HG03378 (cell line): ENCODE measurements at regions not wholly inside any gene's neighbourhood (a gene's known extent, or its start where the extent isn't known, plus 50 kb on each side); places are given as distances from the start of the nearest gene placed in this dataset.

Experiments used
- ATAC-seq: cut with Tn5 transposase; IDR thresholded peaks from one replicate; pipeline ENCODE4 v1.9.1; 2021; ENCODE audit warnings: mild to moderate bottlenecking, moderate library complexity; ENCODE audit not compliant: unreplicated experiment

DNA sequence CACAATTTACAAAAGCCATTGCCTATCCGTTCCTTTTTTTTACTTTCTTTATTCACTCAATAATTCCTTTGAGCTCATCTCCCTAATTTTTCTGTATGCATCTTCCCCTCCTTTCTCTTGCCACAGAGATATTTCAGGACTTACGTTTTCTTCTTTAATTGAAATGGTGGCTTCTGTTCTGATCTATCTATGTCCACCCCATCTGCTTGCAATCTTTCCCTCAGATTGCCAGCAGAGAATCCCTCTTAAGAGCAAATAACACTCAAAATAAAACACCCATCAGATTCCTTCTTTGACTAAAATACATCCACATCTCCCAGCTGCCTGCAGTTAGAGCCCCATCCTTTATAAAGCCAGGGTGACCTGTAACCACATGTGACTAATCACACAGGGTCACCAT lies 478.6 kb downstream of the EFNB2 start:
- ATAC-seq: no peak

DNA sequence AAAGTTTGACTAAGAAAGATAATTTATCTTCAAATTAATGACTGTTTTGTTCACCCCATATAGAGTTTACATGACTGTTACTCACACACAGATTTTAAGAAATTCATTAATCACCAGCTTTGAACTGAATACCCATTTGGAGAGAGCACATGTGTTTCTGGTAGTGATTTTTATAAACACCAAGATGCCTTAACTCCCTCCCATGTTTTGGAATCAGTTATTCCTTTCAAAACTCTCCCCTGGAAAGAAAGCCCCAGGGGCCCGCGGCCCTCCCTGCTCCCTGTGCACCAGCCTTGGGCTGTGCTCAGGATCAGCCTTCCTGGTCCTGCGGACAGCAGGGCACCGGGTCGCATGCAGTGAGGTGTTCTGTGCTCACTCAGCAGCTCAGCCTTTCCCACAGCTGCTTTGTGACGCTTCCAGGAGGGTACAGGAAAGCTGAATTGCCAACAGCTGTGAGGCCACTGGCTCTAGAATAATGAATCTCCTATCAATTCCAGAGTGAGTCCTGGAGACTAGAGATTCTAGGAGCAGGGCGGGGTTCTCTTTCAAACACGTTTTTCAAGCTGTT lies 483.2 kb downstream of the EFNB2 start:
- ATAC-seq: no peak

DNA sequence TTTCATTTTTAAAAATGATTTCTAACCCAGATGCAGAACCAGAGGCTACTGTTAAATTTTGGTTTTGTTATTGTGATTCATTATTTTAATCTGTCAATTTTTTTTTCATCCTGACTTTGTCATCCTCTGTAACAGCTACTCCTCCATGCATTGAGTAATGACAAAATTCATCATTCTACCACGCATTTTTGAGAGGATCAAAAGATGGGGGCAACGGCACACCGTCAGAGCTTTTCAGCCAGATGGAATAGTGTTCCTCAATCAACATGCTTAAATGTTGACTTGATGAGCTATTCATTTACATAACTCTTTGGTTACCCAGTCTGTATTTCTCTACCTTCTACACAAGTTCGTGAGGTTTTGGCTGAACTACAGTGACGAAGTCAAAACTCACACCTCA lies 486.3 kb downstream of the EFNB2 start:
- ATAC-seq: no peak

DNA sequence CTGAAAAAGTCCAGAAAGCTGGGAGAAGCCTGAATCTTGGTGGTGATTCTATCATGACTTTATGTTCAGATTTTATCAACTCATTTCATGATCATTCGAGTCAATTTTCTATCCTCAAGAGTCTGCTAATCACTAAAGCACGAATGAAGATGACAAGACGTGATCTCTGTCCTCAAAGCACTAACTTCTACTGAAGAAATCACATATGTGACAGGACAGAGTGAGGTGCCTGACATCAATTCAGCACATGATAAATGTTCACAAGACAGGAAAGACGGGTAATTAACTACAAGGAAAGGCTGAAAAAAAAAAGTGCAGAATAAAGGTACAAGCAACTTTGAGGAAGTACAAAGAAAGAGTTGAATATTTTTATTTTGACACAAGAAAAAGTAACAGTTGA lies 487.1 kb downstream of the EFNB2 start:
- ATAC-seq: no peak

DNA sequence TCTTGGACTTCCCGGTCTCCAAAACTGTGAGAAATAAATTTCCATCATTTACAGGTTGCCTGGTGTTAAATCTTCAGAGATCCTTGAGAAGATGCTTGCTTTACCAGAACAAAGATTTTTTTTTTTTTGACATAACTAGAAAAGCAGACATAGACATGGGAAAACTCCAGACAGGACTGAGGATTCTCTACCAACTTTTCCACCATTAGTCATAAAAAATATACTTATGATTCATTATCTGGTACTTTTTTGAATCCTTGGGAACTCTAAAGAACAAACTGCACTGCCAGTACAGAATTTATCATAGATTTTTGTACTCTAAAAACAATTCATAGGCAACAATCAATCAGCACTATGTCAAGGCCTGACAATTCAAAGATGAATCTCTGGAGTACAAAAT lies 487.6 kb downstream of the EFNB2 start:
- ATAC-seq: no peak

DNA sequence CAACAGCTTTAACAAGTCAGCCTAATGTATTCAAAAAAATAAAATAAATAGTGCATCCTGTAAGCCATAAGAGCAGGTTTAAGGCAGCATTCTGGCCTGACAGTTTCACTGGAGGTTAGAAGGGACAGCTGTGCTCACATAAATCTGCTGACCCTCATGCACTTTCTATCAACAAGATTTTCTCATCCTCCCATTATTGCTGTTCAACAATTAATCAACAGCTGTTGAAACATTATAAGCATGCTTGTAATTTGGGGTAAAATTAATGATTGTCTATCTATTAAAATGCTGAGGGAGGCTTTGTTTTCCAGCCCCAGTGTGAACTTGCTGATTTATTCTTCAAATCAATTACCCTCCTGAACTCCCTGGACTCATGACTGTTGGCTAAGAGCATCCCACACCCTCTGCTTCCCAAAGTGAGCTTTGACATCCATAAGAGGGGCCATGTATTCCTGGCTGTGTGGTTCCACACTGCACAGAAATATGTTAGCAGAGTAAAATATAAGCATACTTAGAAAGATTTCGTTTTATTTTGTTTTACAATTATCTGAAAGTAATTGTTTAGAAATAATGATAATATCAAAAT lies 492.4 kb downstream of the EFNB2 start:
- ATAC-seq: no peak

DNA sequence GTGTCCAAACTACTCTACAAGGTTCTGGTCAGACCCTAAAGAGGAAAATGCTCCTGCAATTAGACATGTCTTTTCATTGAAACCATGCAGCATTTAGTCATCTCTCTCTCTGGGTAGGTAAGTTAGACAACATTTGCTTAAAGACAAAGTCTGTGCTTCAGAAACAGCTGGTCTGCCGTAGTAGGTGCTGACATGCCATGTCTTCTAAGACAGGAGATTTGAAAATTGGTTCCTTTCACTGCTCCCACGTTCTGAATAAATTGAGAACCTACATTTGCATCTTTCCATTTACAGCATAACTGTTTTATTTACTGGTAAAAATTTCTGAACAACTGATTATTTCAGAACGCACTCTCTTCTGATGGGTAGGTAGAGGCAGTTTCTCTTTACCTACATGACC lies 494.0 kb downstream of the EFNB2 start:
- no peak for ATAC-seq

DNA sequence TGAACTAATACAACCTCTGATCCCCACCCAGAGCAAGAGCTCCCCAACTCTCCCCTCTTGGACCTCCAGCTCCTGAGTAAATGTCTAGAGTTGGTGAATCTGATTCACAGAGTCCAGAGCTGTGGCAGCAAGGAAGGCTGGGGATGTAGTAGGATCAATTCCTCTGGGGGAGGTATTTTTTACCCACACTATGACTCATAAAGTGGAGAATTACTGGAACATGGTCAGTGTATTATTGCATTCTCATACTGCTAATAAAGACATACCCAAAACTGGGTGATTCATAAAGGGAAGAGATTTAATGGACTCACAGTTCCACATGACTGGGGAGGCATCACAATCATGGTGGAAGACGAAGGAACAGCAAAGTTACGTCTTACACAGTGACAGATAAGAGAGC lies 496.7 kb downstream of the EFNB2 start:
- ATAC-seq: no peak

DNA sequence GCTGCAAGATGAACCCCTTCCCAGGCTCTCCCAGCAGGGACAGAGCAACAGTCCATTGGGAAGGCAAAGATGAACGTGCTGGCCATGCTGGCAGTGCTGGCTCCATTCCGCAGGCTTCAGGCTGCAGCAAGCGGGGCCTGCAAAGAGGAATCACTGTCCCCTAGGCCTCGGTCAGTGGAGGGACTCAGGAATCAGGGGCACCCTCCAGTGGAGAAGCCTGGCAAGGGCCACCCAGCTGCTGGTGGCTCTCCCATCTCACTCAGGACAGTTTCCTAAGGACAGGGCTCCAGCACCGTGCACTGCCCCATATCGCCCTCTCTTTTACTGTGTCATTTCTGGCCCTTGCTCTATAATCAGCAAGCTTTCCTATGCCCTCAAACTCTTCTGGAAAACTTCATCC lies 498.6 kb downstream of the EFNB2 start:
- ATAC-seq: no peak

DNA sequence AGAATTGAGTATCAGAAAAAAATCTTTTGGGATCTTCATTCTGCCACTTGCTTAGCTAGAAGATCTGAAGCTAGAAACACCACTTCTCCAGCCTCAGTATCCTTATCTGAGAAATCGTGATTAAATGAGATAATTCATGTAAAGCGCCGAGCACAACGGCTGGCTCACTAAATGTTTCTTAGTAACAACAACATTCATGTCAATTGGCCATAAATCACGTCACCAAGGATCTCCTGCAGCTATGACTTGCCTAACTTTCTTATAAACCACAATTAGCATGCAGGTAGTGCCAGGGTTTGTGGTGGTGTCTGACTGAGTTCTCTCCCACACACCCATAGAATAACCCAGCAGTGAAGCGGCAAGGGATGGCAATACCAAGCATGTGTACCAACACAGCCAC lies 501.3 kb downstream of the EFNB2 start:
- no peak for ATAC-seq

DNA sequence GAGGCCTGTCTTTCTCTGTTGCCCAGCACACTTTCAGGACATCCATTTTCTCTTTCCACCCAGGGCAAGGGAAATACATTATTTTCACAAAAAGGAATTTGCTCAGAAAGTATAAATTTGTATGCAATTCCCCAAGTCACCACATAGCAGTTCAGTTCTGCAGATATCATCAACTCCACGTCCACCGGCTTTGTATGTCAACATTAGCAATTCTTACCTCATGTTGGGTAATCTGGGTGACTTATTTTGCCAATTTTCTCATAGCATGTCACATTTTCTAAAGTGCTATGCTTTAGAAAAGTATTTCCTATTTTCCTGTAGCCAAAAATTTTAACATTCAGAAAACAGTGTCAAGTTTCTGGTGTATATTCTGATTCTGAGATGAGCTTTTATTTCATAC lies 501.8 kb downstream of the EFNB2 start:
- no peak for ATAC-seq

DNA sequence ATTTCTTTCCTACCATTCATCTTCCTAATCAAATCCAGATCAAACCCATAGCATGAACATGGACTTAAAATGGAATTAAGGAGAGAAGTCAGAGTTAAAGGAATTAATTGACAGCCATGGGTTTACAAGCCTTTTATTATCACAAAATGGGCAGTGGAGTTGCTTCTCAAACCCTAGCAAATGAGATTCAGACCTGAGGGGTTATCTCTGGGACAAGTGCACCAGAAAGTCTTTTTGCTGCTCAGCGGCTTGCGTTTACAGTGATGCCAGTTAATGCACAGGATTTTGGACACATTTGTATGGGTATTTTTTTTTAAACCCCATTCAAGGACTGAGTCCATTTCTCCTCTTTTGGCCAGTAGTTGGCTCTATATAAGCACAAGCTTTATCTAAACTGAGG lies 503.0 kb downstream of the EFNB2 start:
- no peak for ATAC-seq

DNA sequence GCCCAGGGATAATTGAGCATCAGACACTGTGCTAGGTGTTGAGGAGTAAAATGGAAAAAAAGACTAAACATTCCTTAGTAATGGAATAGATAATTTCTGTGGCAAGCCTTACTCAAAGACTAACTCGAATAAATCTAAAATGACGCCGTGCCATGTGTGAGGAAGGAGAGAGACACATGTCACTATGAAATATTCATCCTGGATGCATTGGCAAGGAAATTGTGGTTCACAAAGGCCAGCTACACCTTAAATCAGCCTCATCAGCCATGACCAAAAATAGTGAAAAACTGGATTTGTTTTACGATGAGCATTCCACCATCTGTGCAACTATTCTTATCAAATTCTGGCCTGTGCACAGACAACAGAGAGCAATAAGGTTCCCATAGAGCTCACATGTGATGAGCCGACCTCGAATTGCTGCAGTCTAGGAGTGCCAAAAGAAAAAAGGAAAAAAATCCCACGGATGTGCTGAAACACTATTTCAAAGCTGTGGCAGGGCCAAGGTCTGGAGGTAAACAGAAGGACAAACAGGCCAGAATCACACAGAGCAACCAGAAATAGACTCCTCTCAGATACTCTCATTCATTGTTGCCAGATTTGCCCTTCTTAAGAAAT lies 505.7 kb downstream of the EFNB2 start:
- ATAC-seq: no peak

DNA sequence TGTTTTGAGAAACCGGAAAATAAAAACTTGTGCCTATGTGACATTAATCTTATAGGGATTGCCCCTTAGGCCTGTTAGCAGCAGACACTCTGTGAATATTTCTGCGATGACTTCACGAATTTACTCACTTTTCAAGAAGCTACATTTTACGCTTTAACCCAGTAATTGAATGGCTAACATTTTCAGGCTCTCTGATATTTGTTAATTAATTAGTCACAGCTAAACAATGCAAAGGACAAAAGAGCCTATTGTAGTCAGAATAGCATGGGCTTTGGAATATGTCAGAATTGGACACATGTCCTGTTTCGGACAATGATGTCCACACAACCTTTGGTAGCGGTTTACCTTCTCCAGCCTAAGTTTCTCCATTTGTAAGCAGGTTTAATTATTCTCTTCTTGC lies 506.6 kb downstream of the EFNB2 start:
- no peak for ATAC-seq

DNA sequence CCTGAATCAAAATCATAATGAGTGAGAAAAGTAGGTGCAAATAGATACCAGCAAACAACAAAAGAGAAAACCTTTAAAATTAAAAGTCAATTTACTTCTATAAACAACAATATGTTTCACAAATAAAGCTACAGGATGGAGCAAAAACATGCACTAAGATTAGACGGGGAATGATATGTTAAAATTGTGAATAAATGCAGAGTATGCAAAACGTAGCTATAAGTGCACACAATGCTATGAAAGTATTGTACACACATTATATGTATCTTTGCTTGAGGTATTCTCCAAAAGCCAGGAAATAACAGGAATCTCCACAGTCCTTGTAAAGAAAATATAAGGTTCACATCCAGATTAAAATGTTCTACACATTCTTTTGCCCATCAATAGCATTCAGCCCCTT lies 523.9 kb downstream of the EFNB2 start:
- no peak for ATAC-seq

DNA sequence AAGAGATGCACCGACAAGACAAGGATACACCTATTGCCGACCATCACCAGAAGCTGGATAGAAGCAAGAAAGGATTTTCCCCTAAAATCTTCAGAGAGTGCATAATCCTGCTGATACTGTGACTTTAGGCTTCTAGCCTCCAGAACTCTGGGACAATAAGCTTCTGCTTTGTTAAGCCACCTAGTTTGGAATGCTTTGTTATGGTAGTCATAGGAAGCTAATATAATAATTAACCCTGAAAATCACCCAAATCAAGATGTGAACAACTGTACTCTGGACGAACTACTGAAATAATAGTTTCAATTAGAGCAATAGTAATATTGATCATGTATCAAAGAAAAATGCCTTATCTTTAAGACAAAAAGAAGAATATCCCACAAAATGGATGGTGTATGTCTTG lies 524.6 kb downstream of the EFNB2 start:
- no peak for ATAC-seq

DNA sequence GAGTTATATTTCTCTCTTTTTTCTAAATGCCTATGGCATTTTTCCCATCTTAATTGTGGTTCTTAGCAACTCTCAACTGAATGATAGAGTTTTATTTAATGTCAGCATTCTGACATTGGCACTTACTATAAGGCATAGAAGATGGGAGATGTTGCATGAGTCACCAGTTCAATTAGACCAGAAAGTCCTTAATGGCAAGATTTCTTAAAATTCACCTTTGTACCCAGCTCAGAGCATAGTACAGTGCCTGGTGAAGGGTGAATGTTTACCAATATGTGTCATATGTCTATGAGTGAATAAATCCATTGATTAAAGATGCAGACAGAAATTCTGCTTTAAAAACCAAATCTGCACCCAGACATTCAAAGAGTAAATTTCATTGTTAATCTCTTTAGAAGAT lies 526.9 kb downstream of the EFNB2 start:
- no peak for ATAC-seq

DNA sequence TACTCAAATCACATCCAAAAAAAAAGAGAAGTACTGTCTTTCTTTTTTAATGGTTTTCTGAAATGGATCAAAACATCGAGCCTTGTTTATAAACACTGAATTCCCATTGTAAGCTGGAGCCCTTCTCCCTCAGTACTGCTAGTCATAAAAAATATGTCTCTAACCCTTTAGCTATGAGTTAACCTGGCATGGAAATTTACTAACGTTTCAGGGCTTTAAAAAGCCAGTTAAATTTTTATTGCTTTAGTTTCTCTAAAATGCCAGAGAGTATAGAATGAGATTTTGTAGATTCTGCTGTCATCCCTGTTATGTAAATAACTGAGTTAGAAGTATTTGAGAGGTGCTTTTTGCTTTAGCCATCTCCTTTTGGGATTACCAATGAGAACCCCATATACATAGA lies 528.3 kb downstream of the EFNB2 start:
- ATAC-seq: no peak

DNA sequence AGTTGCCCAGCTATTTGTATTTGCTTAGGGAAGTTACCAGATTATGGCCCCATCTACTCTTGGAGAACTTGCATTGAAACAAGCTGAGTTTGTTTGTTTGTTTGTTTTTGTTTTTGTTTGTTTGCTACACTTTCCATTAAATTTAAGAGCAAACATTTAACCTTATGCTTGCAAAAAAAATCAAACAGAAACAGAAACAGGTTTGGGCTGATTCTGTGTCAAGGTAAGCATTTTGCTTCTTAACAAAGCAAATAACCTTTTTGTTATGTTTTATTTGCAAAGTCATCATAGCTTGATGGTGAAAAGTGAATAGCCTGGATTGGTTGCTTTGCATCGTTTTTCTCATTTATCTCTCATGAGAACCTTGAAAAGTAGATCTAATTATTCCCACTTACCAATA lies 531.8 kb downstream of the EFNB2 start:
- no peak for ATAC-seq

DNA sequence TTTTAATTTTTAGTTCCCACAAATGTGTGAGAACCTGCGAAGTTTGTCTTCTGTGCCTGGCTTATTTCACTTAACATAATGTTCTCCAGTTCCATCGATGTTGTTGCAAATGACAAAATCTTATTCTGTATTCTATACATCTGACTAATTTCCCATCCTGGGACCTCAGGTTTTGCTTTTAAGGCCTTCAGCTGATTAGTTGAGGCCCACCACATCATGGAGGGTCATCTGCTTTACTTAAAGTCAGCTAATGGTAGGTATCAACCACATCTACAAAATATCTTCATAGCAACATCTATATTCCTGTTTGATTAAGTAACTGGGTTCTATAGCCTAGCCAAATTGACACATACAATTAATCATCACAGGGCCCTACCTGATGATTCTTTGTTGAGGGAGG lies 534.0 kb downstream of the EFNB2 start:
- ATAC-seq: no peak

DNA sequence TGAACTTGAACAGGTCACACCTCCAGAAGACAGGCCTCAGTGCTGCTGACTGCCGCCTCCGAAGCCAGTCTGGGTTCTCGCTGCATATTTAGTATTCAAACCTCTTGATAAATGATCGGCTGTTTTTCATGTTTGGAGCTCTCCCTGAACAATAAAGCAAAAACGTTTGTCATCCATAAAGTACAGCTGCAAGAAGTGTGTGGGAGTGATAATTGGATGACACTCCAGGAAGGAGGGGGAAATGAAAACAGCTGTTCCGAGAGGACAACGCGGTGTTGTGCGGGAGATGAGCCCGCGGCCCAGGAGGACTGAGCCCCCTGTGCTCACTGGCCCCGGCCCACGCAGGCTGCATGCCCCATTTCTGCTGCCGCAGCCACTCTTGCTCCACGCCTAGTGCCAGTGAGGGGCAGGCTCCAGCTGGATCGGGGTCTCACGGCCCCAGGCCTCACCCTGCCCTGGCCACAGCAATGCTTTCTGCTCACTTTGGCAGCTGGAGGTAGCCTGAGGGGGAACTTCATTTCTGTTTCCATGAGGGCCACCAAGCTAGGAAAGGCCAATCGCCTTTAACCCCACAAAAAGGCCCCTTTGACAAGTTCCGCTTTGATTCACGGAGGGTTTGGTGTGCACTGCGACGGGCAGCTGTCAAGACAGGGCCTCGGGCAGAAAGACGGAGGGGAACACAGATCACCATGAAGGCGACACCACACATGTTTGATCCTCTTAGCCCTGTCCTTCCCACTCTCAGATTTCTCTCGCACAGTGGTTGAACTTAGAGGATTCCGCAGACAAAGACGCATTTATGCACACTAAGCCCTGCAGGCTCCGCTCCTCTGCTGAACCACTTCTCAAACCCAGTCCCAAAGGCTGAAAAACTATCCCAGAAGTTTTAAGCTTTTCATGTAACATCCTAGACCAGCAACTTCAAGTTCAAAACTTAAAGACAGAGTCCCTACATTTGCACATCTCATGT lies 537.6 kb downstream of the EFNB2 start:
- no peak for ATAC-seq
